HEK293 (cell line): ENCODE measurements at regions not wholly inside any gene's neighbourhood (a gene's known extent, or its start where the extent isn't known, plus 50 kb on each side); places are given as distances from the start of the nearest gene placed in this dataset.

Source experiments
- CTCF ChIA-PET: fragments of 350-600 bp; formaldehyde crosslinking; extraction: SDS; loops from one replicate; lab custom pipeline; 2021; ENCODE audit warnings: antibody characterized with exemption; lab: Yijun Ruan, JAX
- POLR2A ChIA-PET: fragments of 300-600 bp; formaldehyde crosslinking; extraction: SDS; loops from one replicate; lab custom pipeline; 2020; ENCODE audit warnings: antibody characterized with exemption, inconsistent platforms; lab: Yijun Ruan, JAX
- H3K27ac ChIP-seq: fragments of 200-500 bp; sonication (Bioruptor generic); 2 replicates; pipeline ENCODE4 v1.5.1; 2014; ENCODE audit warnings: low read depth, low read length, control low read depth, inconsistent platforms; ENCODE audit errors: extremely low read depth
- H3K36me3 ChIP-seq, 2 experiments: fragments of 200-500 bp in 1 of 2; sonication (Bioruptor generic) in 1 of 2; 1 replicate in 1 of 2; 2 replicates in 1 of 2; pipeline ENCODE4 v1.5.1; 2014 to 2017; ENCODE audit warnings: inconsistent platforms in 2 of 2, low read length in 2 of 2; ENCODE audit not compliant: control insufficient read depth in 2 of 2, insufficient read depth in 1 of 2
- H3K4me1 ChIP-seq: fragments of 200-500 bp; sonication (Bioruptor generic); 2 replicates; pipeline ENCODE4 v1.5.1; 2014; ENCODE audit warnings: mild to moderate bottlenecking, low read length, inconsistent platforms; ENCODE audit not compliant: control insufficient read depth, insufficient read depth
- H3K4me3 ChIP-seq: 2 replicates; pipeline ENCODE4 v1.5.1; 2011; ENCODE audit warnings: low read depth, mild to moderate bottlenecking, control low read depth, low read length, moderate library complexity
- H3K9me3 ChIP-seq: fragments of 200-500 bp; sonication (Bioruptor generic); 2 replicates; pipeline ENCODE4 v1.5.1; 2014; ENCODE audit warnings: low read depth, low read length, inconsistent platforms; ENCODE audit not compliant: control insufficient read depth, insufficient read depth
- EGR2 ChIP-seq: fragments of 450-650 bp; formaldehyde crosslinking; IDR thresholded peaks from 2 replicates; pipeline ENCODE4 v1.5.1; 2016; ENCODE audit warnings: low read depth, missing biosample characterization, missing genetic modification characterization
- INSM2 ChIP-seq: fragments of 450-650 bp; formaldehyde crosslinking; IDR thresholded peaks from 2 replicates; pipeline ENCODE4 v1.5.1; 2016; ENCODE audit warnings: missing biosample characterization, missing genetic modification characterization
- KLF1 ChIP-seq: fragments of 450-650 bp; formaldehyde crosslinking; IDR thresholded peaks from 2 replicates; pipeline ENCODE4 v1.5.1; 2016; ENCODE audit warnings: missing biosample characterization, missing genetic modification characterization
- SCRT1 ChIP-seq: fragments of 450-650 bp; formaldehyde crosslinking; IDR thresholded peaks from 2 replicates; pipeline ENCODE4 v1.5.1; 2016; ENCODE audit warnings: missing biosample characterization, missing genetic modification characterization, borderline replicate concordance
- SCRT2 ChIP-seq: fragments of 450-650 bp; formaldehyde crosslinking; IDR thresholded peaks from 2 replicates; pipeline ENCODE4 v1.5.1; 2016; ENCODE audit warnings: missing biosample characterization, missing genetic modification characterization
- TCF7L2 ChIP-seq: IDR thresholded peaks from 2 replicates; pipeline ENCODE4 v1.6.1; 2011; ENCODE audit warnings: low read depth, mild to moderate bottlenecking, inconsistent platforms, low read length, moderate library complexity, borderline replicate concordance
- ZBTB10 ChIP-seq: fragments of 450-650 bp; formaldehyde crosslinking; IDR thresholded peaks from 2 replicates; pipeline ENCODE4 v1.5.1; 2016; ENCODE audit warnings: missing biosample characterization, missing genetic modification characterization
- ZNF148 ChIP-seq: fragments of 450-650 bp; formaldehyde crosslinking; IDR thresholded peaks from 2 replicates; pipeline ENCODE4 v1.5.0; 2017; ENCODE audit warnings: missing biosample characterization, missing genetic modification characterization, borderline replicate concordance
- ZNF280C ChIP-seq: fragments of 450-650 bp; formaldehyde crosslinking; IDR thresholded peaks from 2 replicates; pipeline ENCODE4 v1.5.1; 2016; ENCODE audit warnings: missing biosample characterization, missing genetic modification characterization
- ZNF292 ChIP-seq: fragments of 450-650 bp; formaldehyde crosslinking; IDR thresholded peaks from 2 replicates; pipeline ENCODE4 v1.5.1; 2016; ENCODE audit warnings: low read depth, missing biosample characterization, missing genetic modification characterization, borderline replicate concordance
- ZNF335 ChIP-seq: fragments of 450-650 bp; formaldehyde crosslinking; conservative IDR thresholded peaks from 2 replicates; pipeline ENCODE4 v1.5.1; 2016; ENCODE audit warnings: missing biosample characterization, missing genetic modification characterization
- ZNF473 ChIP-seq: fragments of 450-650 bp; formaldehyde crosslinking; IDR thresholded peaks from 2 replicates; pipeline ENCODE4 v1.5.1; 2017; ENCODE audit warnings: missing biosample characterization, missing genetic modification characterization
- ZNF48 ChIP-seq: fragments of 450-650 bp; formaldehyde crosslinking; IDR thresholded peaks from 2 replicates; pipeline ENCODE4 v1.5.1; 2016; ENCODE audit warnings: missing biosample characterization, missing genetic modification characterization
- ZNF514 ChIP-seq: fragments of 450-650 bp; formaldehyde crosslinking; IDR thresholded peaks from 2 replicates; pipeline ENCODE4 v1.5.1; 2016; ENCODE audit warnings: missing biosample characterization, missing genetic modification characterization
- ZNF548 ChIP-seq: fragments of 450-650 bp; formaldehyde crosslinking; IDR thresholded peaks from 2 replicates; pipeline ENCODE4 v1.5.1; 2016; ENCODE audit warnings: missing biosample characterization, missing genetic modification characterization
- ZNF555 ChIP-seq: fragments of 450-650 bp; formaldehyde crosslinking; conservative IDR thresholded peaks from 2 replicates; pipeline ENCODE4 v1.5.1; 2017; ENCODE audit warnings: missing biosample characterization, mild to moderate bottlenecking, missing genetic modification characterization, inconsistent platforms
- ZNF596 ChIP-seq: fragments of 450-650 bp; IDR thresholded peaks from 2 replicates; pipeline ENCODE4 v1.5.0; 2018; ENCODE audit warnings: missing biosample characterization, mild to moderate bottlenecking, missing genetic modification characterization, moderate library complexity
- ZNF660 ChIP-seq: fragments of 450-650 bp; IDR thresholded peaks from 2 replicates; pipeline ENCODE4 v1.5.1; 2018; ENCODE audit warnings: missing biosample characterization, mild to moderate bottlenecking, missing genetic modification characterization
- ZNF677 ChIP-seq: fragments of 450-650 bp; IDR thresholded peaks from 2 replicates; pipeline ENCODE4 v1.5.0; 2018; ENCODE audit warnings: missing biosample characterization, mild to moderate bottlenecking, missing genetic modification characterization, moderate library complexity
- ZNF76 ChIP-seq: fragments of 450-650 bp; formaldehyde crosslinking; IDR thresholded peaks from 2 replicates; pipeline ENCODE4; 2016; ENCODE audit warnings: low read depth, missing biosample characterization, missing genetic modification characterization, borderline replicate concordance
- ZSCAN16 ChIP-seq: fragments of 450-650 bp; formaldehyde crosslinking; IDR thresholded peaks from 2 replicates; pipeline ENCODE4 v1.5.1; 2016; ENCODE audit warnings: missing biosample characterization, missing genetic modification characterization
- ZSCAN5A ChIP-seq: fragments of 450-650 bp; formaldehyde crosslinking; IDR thresholded peaks from 2 replicates; pipeline ENCODE4 v1.5.1; 2016; ENCODE audit warnings: missing biosample characterization, missing genetic modification characterization

GRCh38 chr21:20652846-20653245 lies 345.4 kb upstream of the NCAM2 start (continued):
- TF ChIP-seq ZBTB10 (tag by site-specific recombination), result no peak
- TF ChIP-seq ZNF473 (tag by site-specific recombination), result no peak
- no peak for TF ChIP-seq TCF7L2
- no peak for TF ChIP-seq ZNF548 (tag by site-specific recombination)
- TF ChIP-seq KLF1 (tag by site-specific recombination), result no peak
- no peak for TF ChIP-seq EGR2 (tag by site-specific recombination)
- TF ChIP-seq ZSCAN5A, result no peak
- TF ChIP-seq SCRT1 (tag by site-specific recombination), result no peak

- Histone ChIP-seq H3K9me3 (peaks cover 2% of the 10 kb centered on the region; the same call in 1 of the 2 replicates), H3K4me3 (no peak overlapping the region), H3K36me3 (no peaks in the 10 kb centered on the region), H3K27ac (no peak overlapping the region), H3K4me1 (no peaks in the 10 kb centered on the region)
- no peak for TF ChIP-seq ZSCAN16 (tag by site-specific recombination)
- TF ChIP-seq ZNF660 (tag by site-specific recombination), result no peak
- TF ChIP-seq ZNF555 (tag by site-specific recombination), result no peak
- no peak for TF ChIP-seq ZNF473 (tag by site-specific recombination)
- TF ChIP-seq ZNF280C (tag by site-specific recombination), result no peak
- TF ChIP-seq ZNF596, result no peak
- TF ChIP-seq ZNF292 (tag by site-specific recombination), result no peak
- TF ChIP-seq ZNF48 (tag by site-specific recombination), result no peak
- no peak for TF ChIP-seq SCRT1 (tag by site-specific recombination)
- no peak for TF ChIP-seq SCRT2
- TF ChIP-seq ZNF677, result no peak
- TF ChIP-seq ZNF148 (tag by site-specific recombination), result no peak
- TF ChIP-seq ZNF335 (tag by site-specific recombination), result no peak
- TF ChIP-seq INSM2 (tag by site-specific recombination), result no peak
- no peak for TF ChIP-seq ZNF76 (tag by site-specific recombination)
- no peak for TF ChIP-seq ZNF514 (tag by site-specific recombination)
- POLR2A ChIA-PET, result no interaction called here
- CTCF ChIA-PET, result no interaction called here
These were observed 337.0 kb upstream of the NCAM2 start for GRCh38 chr21:20661246-20661645.
